ENCODE measurements at regions not wholly inside any gene's neighbourhood (a gene's known extent, or its start where the extent isn't known, plus 50 kb on each side); places are given as distances from the start of the nearest gene placed in this dataset.
A peak's percentile ranks its signal among the peaks of the same experiment; 100 is the strongest.

DNA sequence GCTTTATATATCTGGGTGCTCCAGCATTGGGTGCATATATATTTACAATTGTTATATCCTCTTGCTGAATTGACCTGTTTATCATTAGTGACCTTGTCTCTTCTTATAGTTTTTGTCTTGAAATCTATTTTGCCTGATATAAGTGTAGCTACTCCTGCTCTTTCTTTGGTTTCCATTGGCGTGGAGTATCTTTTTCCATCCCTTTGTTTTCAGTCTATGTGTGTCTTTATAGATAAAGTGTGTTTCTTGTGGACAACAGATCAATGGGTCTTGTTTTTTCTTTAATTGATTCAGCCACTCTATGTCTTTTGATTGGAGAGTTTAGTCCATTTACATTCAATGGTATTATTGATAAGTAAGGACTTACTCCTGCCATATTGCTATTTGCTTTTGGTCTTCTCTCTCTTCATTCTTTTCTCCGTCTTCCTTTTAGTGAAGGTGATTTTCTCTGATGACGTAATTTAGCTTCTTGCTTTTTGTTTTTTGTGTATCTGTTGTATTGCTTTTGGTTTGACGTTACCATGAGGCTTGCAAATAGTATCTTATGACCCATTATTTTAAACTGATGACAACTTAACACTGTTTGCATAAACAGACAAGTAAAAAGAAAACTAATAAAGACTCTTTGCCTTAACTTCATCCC lies 347.6 kb downstream of the TMEM121 start:
- Histone ChIP-seq H3K79me2 (ENCODE audit: control insufficient read depth, insufficient read depth, low read length, poor library complexity) (no peaks in the 10 kb centered on the region), H3K36me3 (ENCODE audit: control insufficient read depth in 1 of 2, insufficient read depth in 2 of 2, low read length in 2 of 2) (no peaks in the 10 kb centered on the region), H3K4ac (ENCODE audit: low read depth, low read length) (no peak overlapping the region), H3K27me3 (ENCODE audit: insufficient read depth, low read length) (no peaks in the 10 kb centered on the region), H3K9me3 (ENCODE audit: insufficient read depth, low read depth, low read length) (peaks cover 16% of the 10 kb centered on the region), H3K4me3 (ENCODE audit: low read depth, low read length) (no peak overlapping the region), H4K8ac (ENCODE audit: low read depth, low read length) (no peak overlapping the region), H4K12ac (ENCODE audit: low read depth, low read length) (no peak overlapping the region), H3K4me2 (ENCODE audit: low read length) (no peak overlapping the region), H2AK5ac (ENCODE audit: low read length) (no peak overlapping the region), H2BK12ac (ENCODE audit: low read length) (no peak overlapping the region), H3K4me1 (ENCODE audit: control insufficient read depth in 1 of 2, insufficient read depth in 2 of 2, low read length in 2 of 2) (no peaks in the 10 kb centered on the region), H3K23ac (ENCODE audit: low read length) (no peak overlapping the region), H3K18ac (ENCODE audit: low read length) (no peak overlapping the region), H3K27ac (ENCODE audit: low read depth, low read length) (no peak overlapping the region), H3K79me1 (ENCODE audit: low read length) (no peaks in the 10 kb centered on the region), H4K91ac (ENCODE audit: low read depth, low read length) (no peak overlapping the region), H2AFZ (ENCODE audit: insufficient read depth, low read length, poor library complexity) (no peak overlapping the region), H3K9ac (ENCODE audit: low read length) (no peak overlapping the region), H3K14ac (ENCODE audit: low read length) (no peak overlapping the region), H2BK120ac (ENCODE audit: insufficient read depth, low read length, poor library complexity) (no peak overlapping the region), H2BK5ac (ENCODE audit: low read depth, low read length, poor library complexity) (no peak overlapping the region)
- WGBS (ENCODE audit: extremely low coverage, insufficient coverage, insufficient read length) = no CpG with 5 or more reads among the region's 4 CpGs
- DNase-seq = no peak

DNA sequence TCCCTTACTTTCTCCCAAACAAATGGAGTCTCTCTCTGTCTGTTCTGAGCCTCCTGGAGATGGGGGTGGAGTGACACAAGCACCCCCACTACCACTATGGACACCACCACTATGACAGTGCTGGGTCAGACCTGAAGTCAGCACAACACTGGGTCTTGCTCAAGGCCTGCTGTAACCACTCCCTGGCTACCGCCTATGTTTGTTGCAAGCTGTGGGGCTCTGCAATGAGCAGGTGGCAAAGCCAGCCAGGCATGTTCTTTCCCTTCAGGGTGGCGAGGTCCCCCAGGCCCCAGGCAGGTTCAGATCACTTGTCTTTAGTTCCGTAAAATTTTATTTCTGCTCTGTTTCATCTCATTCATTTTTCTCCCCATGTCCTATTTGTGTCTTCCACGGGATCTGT lies 349.8 kb downstream of the TMEM121 start:
- H3K79me2 ChIP-seq (ENCODE audit: control insufficient read depth, insufficient read depth, low read length, poor library complexity) = no peaks in the 10 kb centered on the region
- no peak overlapping the region for H4K91ac ChIP-seq (ENCODE audit: low read depth, low read length)
- DNase-seq = no peak
- no peak overlapping the region for H3K9ac ChIP-seq (ENCODE audit: low read length)
- H3K18ac ChIP-seq (ENCODE audit: low read length) = no peak overlapping the region
- H3K79me1 ChIP-seq (ENCODE audit: low read length) = no peaks in the 10 kb centered on the region
- no peak overlapping the region for H3K4me2 ChIP-seq (ENCODE audit: low read length)
- no peak overlapping the region for H4K12ac ChIP-seq (ENCODE audit: low read depth, low read length)
- no peak overlapping the region for H3K4ac ChIP-seq (ENCODE audit: low read depth, low read length)
- H3K23ac ChIP-seq (ENCODE audit: low read length) = no peak overlapping the region
- H2AFZ ChIP-seq (ENCODE audit: insufficient read depth, low read length, poor library complexity) = no peak overlapping the region
- H3K14ac ChIP-seq (ENCODE audit: low read length) = no peak overlapping the region
- no peaks in the 10 kb centered on the region for H3K4me1 ChIP-seq (ENCODE audit: control insufficient read depth in 1 of 2, insufficient read depth in 2 of 2, low read length in 2 of 2)
- no peak overlapping the region for H4K8ac ChIP-seq (ENCODE audit: low read depth, low read length)
- H2BK12ac ChIP-seq (ENCODE audit: low read length) = no peak overlapping the region
- no peaks in the 10 kb centered on the region for H3K36me3 ChIP-seq (ENCODE audit: control insufficient read depth in 1 of 2, insufficient read depth in 2 of 2, low read length in 2 of 2)
- H3K27ac ChIP-seq (ENCODE audit: low read depth, low read length) = no peak overlapping the region
- no CpG with 5 or more reads among the region's 4 CpGs for WGBS (ENCODE audit: extremely low coverage, insufficient coverage, insufficient read length)
- no peak overlapping the region for H2BK120ac ChIP-seq (ENCODE audit: insufficient read depth, low read length, poor library complexity)
- H2AK5ac ChIP-seq (ENCODE audit: low read length) = no peak overlapping the region
- H3K9me3 ChIP-seq (ENCODE audit: insufficient read depth, low read depth, low read length) = peaks cover 34% of the 10 kb centered on the region
- no peak overlapping the region for H2BK5ac ChIP-seq (ENCODE audit: low read depth, low read length, poor library complexity)
- no peaks in the 10 kb centered on the region for H3K27me3 ChIP-seq (ENCODE audit: insufficient read depth, low read length)
- no peak overlapping the region for H3K4me3 ChIP-seq (ENCODE audit: low read depth, low read length)

DNA sequence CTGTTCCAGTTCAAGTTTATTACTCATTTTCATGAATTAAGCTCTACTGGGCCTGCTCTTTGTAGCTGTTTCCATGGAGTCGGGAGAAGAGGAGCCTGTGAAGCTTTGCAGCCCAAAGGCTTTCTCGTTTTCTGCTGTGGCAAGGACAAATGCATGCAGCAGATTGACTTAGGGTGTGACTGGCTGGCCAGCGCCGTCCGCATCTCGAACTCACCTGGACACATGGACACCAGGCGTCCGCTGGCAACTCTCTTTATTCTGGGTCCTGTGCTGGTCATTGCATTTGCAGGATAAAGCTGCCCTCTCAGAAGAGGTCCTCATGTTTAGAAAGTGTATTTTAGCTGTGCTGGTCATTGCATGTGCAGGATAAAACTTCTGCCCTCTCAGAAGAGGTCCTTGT lies 350.4 kb downstream of the TMEM121 start:
- H3K36me3 ChIP-seq (ENCODE audit: control insufficient read depth in 1 of 2, insufficient read depth in 2 of 2, low read length in 2 of 2) = no peaks in the 10 kb centered on the region
- no peak overlapping the region for H4K8ac ChIP-seq (ENCODE audit: low read depth, low read length)
- H3K27ac ChIP-seq (ENCODE audit: low read depth, low read length) = no peak overlapping the region
- H2BK12ac ChIP-seq (ENCODE audit: low read length) = no peak overlapping the region
- no peak overlapping the region for H3K4ac ChIP-seq (ENCODE audit: low read depth, low read length)
- no peak overlapping the region for H3K18ac ChIP-seq (ENCODE audit: low read length)
- no peak overlapping the region for H2BK5ac ChIP-seq (ENCODE audit: low read depth, low read length, poor library complexity)
- no CpG with 5 or more reads among the region's 8 CpGs for WGBS (ENCODE audit: extremely low coverage, insufficient coverage, insufficient read length)
- no peaks in the 10 kb centered on the region for H3K79me1 ChIP-seq (ENCODE audit: low read length)
- H3K14ac ChIP-seq (ENCODE audit: low read length) = no peak overlapping the region
- no peak overlapping the region for H2AFZ ChIP-seq (ENCODE audit: insufficient read depth, low read length, poor library complexity)
- no peak overlapping the region for H2BK120ac ChIP-seq (ENCODE audit: insufficient read depth, low read length, poor library complexity)
- no peak overlapping the region for H4K91ac ChIP-seq (ENCODE audit: low read depth, low read length)
- H3K27me3 ChIP-seq (ENCODE audit: insufficient read depth, low read length) = no peaks in the 10 kb centered on the region
- no peak overlapping the region for H3K4me2 ChIP-seq (ENCODE audit: low read length)
- no peaks in the 10 kb centered on the region for H3K4me1 ChIP-seq (ENCODE audit: control insufficient read depth in 1 of 2, insufficient read depth in 2 of 2, low read length in 2 of 2)
- no peaks in the 10 kb centered on the region for H3K79me2 ChIP-seq (ENCODE audit: control insufficient read depth, insufficient read depth, low read length, poor library complexity)
- no peak overlapping the region for H3K9ac ChIP-seq (ENCODE audit: low read length)
- H3K9me3 ChIP-seq (ENCODE audit: insufficient read depth, low read depth, low read length) = peaks cover 39% of the 10 kb centered on the region
- DNase-seq = no peak
- H2AK5ac ChIP-seq (ENCODE audit: low read length) = no peak overlapping the region
- H3K4me3 ChIP-seq (ENCODE audit: low read depth, low read length) = no peak overlapping the region
- no peak overlapping the region for H4K12ac ChIP-seq (ENCODE audit: low read depth, low read length)
- no peak overlapping the region for H3K23ac ChIP-seq (ENCODE audit: low read length)

DNA sequence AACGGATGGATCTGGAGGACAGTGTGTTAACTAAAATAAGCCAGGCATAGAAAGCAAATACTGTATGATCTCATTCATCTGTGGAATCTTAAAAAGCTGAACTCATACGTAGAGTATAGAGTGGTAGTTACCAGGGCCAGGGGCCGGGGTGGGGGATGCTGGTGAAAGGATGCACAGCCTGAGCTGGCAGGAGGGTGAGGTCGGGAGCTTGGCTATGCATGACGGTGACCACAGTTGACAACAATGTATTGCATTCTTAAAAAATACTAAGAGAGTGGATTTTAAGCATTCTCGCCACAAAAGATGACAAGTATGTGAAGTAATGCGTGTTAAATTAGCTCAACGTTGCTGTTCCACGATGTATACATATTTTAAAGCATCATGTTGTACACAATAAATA lies 351.3 kb downstream of the TMEM121 start:
- Histone ChIP-seq H3K23ac (ENCODE audit: low read length) (no peak overlapping the region), H3K4me1 (ENCODE audit: control insufficient read depth in 1 of 2, insufficient read depth in 2 of 2, low read length in 2 of 2) (no peaks in the 10 kb centered on the region), H3K14ac (ENCODE audit: low read length) (no peak overlapping the region), H4K91ac (ENCODE audit: low read depth, low read length) (no peak overlapping the region), H3K9ac (ENCODE audit: low read length) (no peak overlapping the region), H3K27me3 (ENCODE audit: insufficient read depth, low read length) (no peaks in the 10 kb centered on the region), H2BK120ac (ENCODE audit: insufficient read depth, low read length, poor library complexity) (no peak overlapping the region), H2AK5ac (ENCODE audit: low read length) (no peak overlapping the region), H3K79me1 (ENCODE audit: low read length) (no peaks in the 10 kb centered on the region), H3K36me3 (ENCODE audit: control insufficient read depth in 1 of 2, insufficient read depth in 2 of 2, low read length in 2 of 2) (no peaks in the 10 kb centered on the region), H2AFZ (ENCODE audit: insufficient read depth, low read length, poor library complexity) (no peak overlapping the region), H4K8ac (ENCODE audit: low read depth, low read length) (no peak overlapping the region), H3K27ac (ENCODE audit: low read depth, low read length) (no peak overlapping the region), H2BK12ac (ENCODE audit: low read length) (no peak overlapping the region), H3K4ac (ENCODE audit: low read depth, low read length) (no peak overlapping the region), H3K9me3 (ENCODE audit: insufficient read depth, low read depth, low read length) (peaks cover 43% of the 10 kb centered on the region), H3K4me2 (ENCODE audit: low read length) (no peak overlapping the region), H3K4me3 (ENCODE audit: low read depth, low read length) (no peak overlapping the region), H2BK5ac (ENCODE audit: low read depth, low read length, poor library complexity) (no peak overlapping the region), H3K79me2 (ENCODE audit: control insufficient read depth, insufficient read depth, low read length, poor library complexity) (no peaks in the 10 kb centered on the region), H4K12ac (ENCODE audit: low read depth, low read length) (no peak overlapping the region), H3K18ac (ENCODE audit: low read length) (no peak overlapping the region)
- peak; percentile 41 to 63 for DNase-seq
- WGBS (ENCODE audit: extremely low coverage, insufficient coverage, insufficient read length) = no CpG with 5 or more reads among the region's 9 CpGs
